B cell (primary cell): ENCODE measurements at regions not wholly inside any gene's neighbourhood (a gene's known extent, or its start where the extent isn't known, plus 50 kb on each side); places are given as distances from the start of the nearest gene placed in this dataset.

Experiments
- ATAC-seq: fragments of 200-7000 bp; cut with Tn5 transposase; one replicate; pipeline ENCODE4 v1.10.0; 2021; ENCODE audit warnings: low read depth, mild to moderate bottlenecking, moderate number of reproducible peaks, moderate library complexity
- CTCF ChIA-PET: fragments of 350-600 bp; sonication (Branson Sonifier 250); formaldehyde crosslinking; loops from one replicate; lab custom pipeline; 2021; ENCODE audit warnings: antibody characterized with exemption, inconsistent platforms; lab: Charles Lee
- POLR2A ChIA-PET: fragments of 350-600 bp; sonication (Branson Sonifier 250); formaldehyde crosslinking; loops from one replicate; lab custom pipeline; 2021; ENCODE audit warnings: antibody characterized with exemption; lab: Charles Lee
- DNase-seq: peaks from one replicate; pipeline ENCODE4 v3.0.0; 2013
- H2AFZ ChIP-seq: 2 replicates; pipeline ENCODE4 v1.6.1; 2012; ENCODE audit warnings: mild to moderate bottlenecking, low read depth, low read length; ENCODE audit not compliant: insufficient read depth, poor library complexity, severe bottlenecking
- H3K27ac ChIP-seq, 2 donors: 1 replicate in 1 of 2; 2 replicates in 1 of 2; pipeline ENCODE4 v1.5.1; 2012 to 2013; ENCODE audit warnings: low read length in 2 of 2, mild to moderate bottlenecking in 2 of 2, moderate library complexity in 1 of 2
- H3K27me3 ChIP-seq, 4 experiments: fragments of 200-600 bp in 1 of 4; sonication (generic) in 1 of 4; replicated peaks in 1 of 4; 1 replicate in 2 of 4; 2 replicates in 2 of 4; pipeline versions ENCODE4 v1.6.1 to v1.7.0; 2013 to 2016; ENCODE audit warnings: low read length in 3 of 4, mild to moderate bottlenecking in 2 of 4, mixed read lengths in 1 of 4, moderate library complexity in 1 of 4; ENCODE audit not compliant: insufficient read depth in 4 of 4, control insufficient read depth in 3 of 4; ENCODE audit errors: control extremely low read depth in 1 of 4
- H3K36me3 ChIP-seq, 2 experiments: replicated peaks in 1 of 2; 1 replicate in 1 of 2; 2 replicates in 1 of 2; pipeline versions ENCODE4 v1.6.1 to v1.7.1; 2013; ENCODE audit warnings: low read length in 1 of 2; ENCODE audit not compliant: insufficient read depth in 2 of 2, control insufficient read depth in 1 of 2; ENCODE audit errors: control extremely low read depth in 1 of 2, extremely low read depth in 1 of 2
- H3K4me1 ChIP-seq, 2 donors: fragments of 200-600 bp in 1 of 2; sonication (generic) in 1 of 2; 1 replicate in 1 of 2; 2 replicates in 1 of 2; pipeline versions ENCODE4 v1.5.1 to v1.6.1; 2013 to 2017; ENCODE audit warnings: low read length in 2 of 2; ENCODE audit not compliant: control insufficient read depth in 2 of 2, insufficient read depth in 2 of 2
- H3K4me2 ChIP-seq: replicated peaks from 2 replicates; pipeline ENCODE3; 2012; ENCODE audit warnings: mild to moderate bottlenecking, low read depth, low read length; ENCODE audit not compliant: poor library complexity, severe bottlenecking
- H3K4me3 ChIP-seq, 5 experiments: fragments of 200-600 bp in 1 of 5; sonication (generic) in 1 of 5; 1 replicate in 3 of 5; 2 replicates in 2 of 5; pipeline versions ENCODE4 v1.5.1 to v1.7.0; 2011 to 2016; ENCODE audit warnings: low read length in 4 of 5, mild to moderate bottlenecking in 4 of 5, low read depth in 2 of 5, control low read depth in 1 of 5, moderate library complexity in 1 of 5; ENCODE audit not compliant: insufficient read depth in 1 of 5; ENCODE audit errors: control extremely low read depth in 1 of 5, extremely low read depth in 1 of 5
- H3K79me2 ChIP-seq: fragments of 200-600 bp; sonication (generic); one replicate; pipeline ENCODE4 v1.6.0; 2016; ENCODE audit warnings: low read length; ENCODE audit not compliant: control insufficient read depth, insufficient read depth
- H3K9ac ChIP-seq: fragments of 200-600 bp; sonication (generic); 2 replicates; pipeline ENCODE4 v1.6.1; 2017; ENCODE audit warnings: mild to moderate bottlenecking, low read length, moderate library complexity
- H3K9me3 ChIP-seq, 3 donors: one replicate each; pipeline versions ENCODE4 v1.6.1 to v1.7.1; 2013; ENCODE audit warnings: low read length in 2 of 3; ENCODE audit not compliant: control insufficient read depth in 2 of 3, insufficient read depth in 1 of 3; ENCODE audit errors: control extremely low read depth in 1 of 3
- H4K20me1 ChIP-seq: 2 replicates; pipeline ENCODE4 v1.6.0; 2012; ENCODE audit warnings: mild to moderate bottlenecking, low read length; ENCODE audit not compliant: insufficient read depth, control insufficient read depth, poor library complexity, severe bottlenecking
- H3K27ac Mint-ChIP-seq: one replicate; pipeline ENCODE4 v1.8.0; 2021; ENCODE audit warnings: mixed read lengths
- H3K27me3 Mint-ChIP-seq: one replicate; pipeline ENCODE4 v1.8.0; 2021; ENCODE audit warnings: mixed read lengths
- H3K4me1 Mint-ChIP-seq: one replicate; pipeline ENCODE4 v1.8.0; 2021; ENCODE audit warnings: mixed read lengths
- H3K4me3 Mint-ChIP-seq: one replicate; pipeline ENCODE4 v1.8.0; 2021; ENCODE audit warnings: mixed read lengths
- H3K9me3 Mint-ChIP-seq: one replicate; pipeline ENCODE4 v1.8.0; 2022; ENCODE audit warnings: mixed read lengths; ENCODE audit not compliant: insufficient read depth
- EZH2 ChIP-seq: IDR thresholded peaks from 2 replicates; pipeline ENCODE4 v1.6.1; 2012; ENCODE audit warnings: borderline replicate concordance, low read depth, mild to moderate bottlenecking, moderate library complexity, low read length; ENCODE audit not compliant: insufficient read depth, poor library complexity, severe bottlenecking
- WGBS: methylation state at CpG from one replicate; pipeline ENCODE4 v1.1.5; 2013; ENCODE audit warnings: missing lambda C conversion rate; ENCODE audit not compliant: insufficient coverage; 5-methylcytosine and 5-hydroxymethylcytosine counted together
- intact Hi-C: fragments of 100-400 bp; cut with micrococcal nuclease; formaldehyde crosslinking; loops from one replicate; pipeline ENCODE4 v1.10.0; 2022
- TF ChIP-seq, protein P1 (sequence below): fragments of 200-600 bp; IDR thresholded peaks from one replicate; pipeline ENCODE4 v1.8.0; 2022; ENCODE audit warnings: antibody characterized with exemption, mild to moderate bottlenecking

DNA sequence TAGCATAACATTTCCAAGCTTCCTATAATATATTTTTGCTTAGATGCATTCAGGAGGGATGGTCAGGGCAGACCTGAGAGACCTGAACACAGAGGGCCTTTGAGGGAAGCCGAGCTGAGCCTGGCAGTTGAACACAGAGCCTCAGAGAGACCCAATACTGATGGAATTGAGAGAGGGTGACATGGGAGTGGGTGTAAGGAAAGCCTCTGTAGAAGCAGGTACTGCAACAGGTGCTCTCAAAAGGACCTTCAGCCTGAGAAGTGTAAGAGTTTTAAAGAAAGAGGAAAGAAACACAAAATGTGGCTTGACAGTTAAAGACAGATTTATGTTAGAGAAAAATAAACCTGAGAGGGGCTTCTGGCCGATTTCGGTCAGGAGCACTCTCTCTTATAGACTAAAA, 73.9 kb upstream of the PGBD5 start:
- H3K4me1 Mint-ChIP-seq = no peaks in the 10 kb centered on the region
- CTCF ChIA-PET = no interaction called here
- peaks cover 0 to 4% (median 0%) of the 10 kb centered on the region in 4 experiments for H3K27me3 ChIP-seq

DNA sequence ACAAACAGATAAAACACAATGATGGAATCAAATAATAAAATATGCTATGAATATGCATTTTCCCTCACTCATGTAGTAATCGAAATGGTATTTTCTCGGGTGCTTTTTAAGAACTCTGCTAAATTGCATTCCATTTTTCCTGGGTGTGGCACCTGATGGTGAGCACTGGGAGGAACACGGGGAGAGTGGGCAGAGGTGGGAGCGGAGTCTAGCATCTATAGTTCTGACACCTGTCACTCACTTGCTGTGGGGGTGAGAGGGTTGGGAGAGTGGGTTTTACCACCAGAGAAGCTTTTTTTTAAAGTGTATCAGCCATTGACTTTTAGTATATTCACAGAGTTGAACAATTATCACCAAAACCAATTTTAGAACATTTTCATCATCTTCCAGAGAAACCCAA, 73.4 kb upstream of the PGBD5 start:
- H3K4me1 ChIP-seq = no peaks in the 10 kb centered on the region
- POLR2A ChIA-PET = no interaction called here
- H3K79me2 ChIP-seq = no peaks in the 10 kb centered on the region
- Mint-ChIP-seq H3K4me3 (no peak overlapping the region), H3K27me3 (peaks cover 31% of the 10 kb centered on the region), H3K4me1 (no peaks in the 10 kb centered on the region), H3K9me3 (no peaks in the 10 kb centered on the region), H3K27ac (no peak overlapping the region)
- no peak overlapping the region for H3K4me2 ChIP-seq
- WGBS = 90% methylated on average over 4 of the region's 4 CpGs
- H3K36me3 ChIP-seq = no peaks in the 10 kb centered on the region
- ATAC-seq (no peak), DNase-seq (no peak)
- CTCF ChIA-PET = no interaction called here
- H3K9ac ChIP-seq = no peak overlapping the region
- H3K27me3 ChIP-seq = peaks cover 0 to 4% (median 0%) of the 10 kb centered on the region in 4 experiments
- no peak overlapping the region for H3K4me3 ChIP-seq
- H4K20me1 ChIP-seq = no peaks in the 10 kb centered on the region
- intact Hi-C loops = no loop called here
- H3K27ac ChIP-seq = no peak overlapping the region
- no peak for TF ChIP-seq EZH2
- TF ChIP-seq, protein P1, sequence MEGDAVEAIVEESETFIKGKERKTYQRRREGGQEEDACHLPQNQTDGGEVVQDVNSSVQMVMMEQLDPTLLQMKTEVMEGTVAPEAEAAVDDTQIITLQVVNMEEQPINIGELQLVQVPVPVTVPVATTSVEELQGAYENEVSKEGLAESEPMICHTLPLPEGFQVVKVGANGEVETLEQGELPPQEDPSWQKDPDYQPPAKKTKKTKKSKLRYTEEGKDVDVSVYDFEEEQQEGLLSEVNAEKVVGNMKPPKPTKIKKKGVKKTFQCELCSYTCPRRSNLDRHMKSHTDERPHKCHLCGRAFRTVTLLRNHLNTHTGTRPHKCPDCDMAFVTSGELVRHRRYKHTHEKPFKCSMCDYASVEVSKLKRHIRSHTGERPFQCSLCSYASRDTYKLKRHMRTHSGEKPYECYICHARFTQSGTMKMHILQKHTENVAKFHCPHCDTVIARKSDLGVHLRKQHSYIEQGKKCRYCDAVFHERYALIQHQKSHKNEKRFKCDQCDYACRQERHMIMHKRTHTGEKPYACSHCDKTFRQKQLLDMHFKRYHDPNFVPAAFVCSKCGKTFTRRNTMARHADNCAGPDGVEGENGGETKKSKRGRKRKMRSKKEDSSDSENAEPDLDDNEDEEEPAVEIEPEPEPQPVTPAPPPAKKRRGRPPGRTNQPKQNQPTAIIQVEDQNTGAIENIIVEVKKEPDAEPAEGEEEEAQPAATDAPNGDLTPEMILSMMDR = no peak
- H2AFZ ChIP-seq = no peak overlapping the region
- H3K9me3 ChIP-seq = no peaks in the 10 kb centered on the region

More for the DNA sequence above, 73.9 kb upstream of the PGBD5 start:
- TF ChIP-seq, protein P1 = no peak
- Histone ChIP-seq H3K4me3 (no peak overlapping the region), H3K4me1 (no peaks in the 10 kb centered on the region), H4K20me1 (no peaks in the 10 kb centered on the region), H3K9me3 (no peaks in the 10 kb centered on the region), H2AFZ (no peak overlapping the region), H3K79me2 (no peaks in the 10 kb centered on the region), H3K36me3 (no peaks in the 10 kb centered on the region), H3K27ac (no peak overlapping the region), H3K4me2 (no peak overlapping the region), H3K9ac (no peak overlapping the region)
- POLR2A ChIA-PET = no interaction called here
- 100% methylated on average over 1 of the region's 3 CpGs for WGBS
- ATAC-seq = no peak
- no peak for DNase-seq
- H3K4me3 Mint-ChIP-seq = no peak overlapping the region
- H3K27me3 Mint-ChIP-seq = peaks cover 26% of the 10 kb centered on the region
- no peak overlapping the region for H3K27ac Mint-ChIP-seq
- H3K9me3 Mint-ChIP-seq = no peaks in the 10 kb centered on the region
- intact Hi-C loops = no loop called here
